NT2/D1 (cell line): ENCODE measurements at regions not wholly inside any gene's neighbourhood (a gene's known extent, or its start where the extent isn't known, plus 50 kb on each side); places are given as distances from the start of the nearest gene placed in this dataset.

Experiments used
- DNase-seq: peaks from one replicate; pipeline ENCODE4 v3.0.0-alpha.2; 2011; ENCODE audit warnings: low read depth, low spot score
- H3K27me3 ChIP-seq: 2 replicates; pipeline ENCODE4 v1.6.0; 2011; ENCODE audit warnings: mild to moderate bottlenecking; ENCODE audit not compliant: insufficient read length, insufficient read depth
- H3K36me3 ChIP-seq: 2 replicates; pipeline ENCODE4 v1.6.1; 2011; ENCODE audit warnings: mild to moderate bottlenecking, low read length, mixed read lengths; ENCODE audit not compliant: insufficient read depth, insufficient read length
- H3K4me1 ChIP-seq: 2 replicates; pipeline ENCODE4 v1.5.1; 2011; ENCODE audit not compliant: insufficient read depth, insufficient read length
- H3K4me3 ChIP-seq: 2 replicates; pipeline ENCODE4 v1.5.1; 2011; ENCODE audit warnings: low read depth; ENCODE audit not compliant: insufficient read length
- H3K9ac ChIP-seq: 2 replicates; pipeline ENCODE4 v1.6.0; 2011; ENCODE audit warnings: low read depth; ENCODE audit not compliant: insufficient read length
- H3K9me3 ChIP-seq: 2 replicates; pipeline ENCODE4 v1.5.1; 2011; ENCODE audit warnings: mild to moderate bottlenecking, low read length; ENCODE audit not compliant: insufficient read depth
- SUZ12 ChIP-seq: IDR thresholded peaks from 2 replicates; pipeline ENCODE4 v1.6.1; 2011; ENCODE audit not compliant: insufficient read length, insufficient read depth; ENCODE audit errors: extremely low read depth
- YY1 ChIP-seq: IDR thresholded peaks from 2 replicates; pipeline ENCODE4 v1.6.1; 2011; ENCODE audit not compliant: insufficient read length, insufficient read depth
- ZNF274 ChIP-seq: IDR thresholded peaks from 2 replicates; pipeline ENCODE4 v1.6.1; 2011; ENCODE audit warnings: mild to moderate bottlenecking, low read depth, low read length

GRCh38 chr16:82567175-82567574 is 59.6 kb upstream of the CDH13 start:
- Histone ChIP-seq H3K27me3 (no peaks in the 10 kb centered on the region), H3K4me1 (no peaks in the 10 kb centered on the region), H3K36me3 (no peaks in the 10 kb centered on the region), H3K9me3 (0 out of 2 replicates have a peak, but pooled peaks cover 7% of the 10 kb centered on the region), H3K4me3 (no peak overlapping the region), H3K9ac (no peak overlapping the region)
- no peak for DNase-seq
- TF ChIP-seq ZNF274 (no peak), YY1 (no peak), SUZ12 (no peak)

GRCh38 chr16:82563401-82563800 is 63.4 kb upstream of the CDH13 start:
- Histone ChIP-seq H3K4me3 (no peak overlapping the region), H3K4me1 (peaks cover 3% of the 10 kb centered on the region), H3K27me3 (peaks cover 7% of the 10 kb centered on the region), H3K9me3 (peaks cover 9% of the 10 kb centered on the region; the same call in 1 of the 2 replicates), H3K9ac (no peak overlapping the region), H3K36me3 (no peaks in the 10 kb centered on the region)
- DNase-seq, result no peak
- TF ChIP-seq ZNF274, result no peak
- no peak for TF ChIP-seq YY1
- no peak for TF ChIP-seq SUZ12

GRCh38 chr16:82562183-82562683 is 64.5 kb upstream of the CDH13 start:
- Histone ChIP-seq H3K27me3 (peaks cover 9% of the 10 kb centered on the region), H3K9ac (no peak overlapping the region), H3K9me3 (peaks cover 10% of the 10 kb centered on the region; the same call in 1 of the 2 replicates), H3K4me3 (no peak overlapping the region), H3K4me1 (peaks cover 3% of the 10 kb centered on the region), H3K36me3 (no peaks in the 10 kb centered on the region)
- TF ChIP-seq ZNF274 (no peak), YY1 (no peak), SUZ12 (no peak)
- DNase-seq, result no peak

- TF ChIP-seq ZNF274 (no peak), YY1 (no peak), SUZ12 (no peak)
- Histone ChIP-seq H3K4me3 (no peak overlapping the region), H3K27me3 (peaks cover 9% of the 10 kb centered on the region), H3K9ac (no peak overlapping the region), H3K4me1 (peaks cover 3% of the 10 kb centered on the region), H3K9me3 (peaks cover 18% of the 10 kb centered on the region; the same call in 1 of the 2 replicates), H3K36me3 (no peaks in the 10 kb centered on the region)
- no peak for DNase-seq
These were observed 65.9 kb upstream of the CDH13 start for GRCh38 chr16:82560805-82561325.

- TF ChIP-seq SUZ12 (no peak), ZNF274 (no peak), YY1 (no peak)
- Histone ChIP-seq H3K4me3 (no peak overlapping the region), H3K9ac (no peak overlapping the region)
These were observed 82.2 kb upstream of the CDH13 start for GRCh38 chr16:82544378-82545160.

GRCh38 chr16:82542714-82543113 is 84.1 kb upstream of the CDH13 start:
- H3K4me1 ChIP-seq, result no peaks in the 10 kb centered on the region
- no peaks in the 10 kb centered on the region for H3K36me3 ChIP-seq
- no peaks in the 10 kb centered on the region for H3K27me3 ChIP-seq
- TF ChIP-seq SUZ12 (no peak), YY1 (no peak)
- no peak overlapping the region for H3K4me3 ChIP-seq
- H3K9me3 ChIP-seq, result peaks cover 10% of the 10 kb centered on the region
- no peak overlapping the region for H3K9ac ChIP-seq
- no peak for DNase-seq

More at GRCh38 chr16:82544378-82545160, 82.2 kb upstream of the CDH13 start:
- Histone ChIP-seq H3K27me3 (no peaks in the 10 kb centered on the region), H3K36me3 (no peaks in the 10 kb centered on the region), H3K4me1 (no peaks in the 10 kb centered on the region), H3K9me3 (no peaks in the 10 kb centered on the region)
- no peak for DNase-seq

GRCh38 chr16:82541103-82541502 is 85.7 kb upstream of the CDH13 start:
- no peak overlapping the region for H3K9ac ChIP-seq
- DNase-seq, result no peak
- H3K27me3 ChIP-seq, result no peaks in the 10 kb centered on the region
- H3K9me3 ChIP-seq, result peaks cover 10% of the 10 kb centered on the region
- H3K36me3 ChIP-seq, result no peaks in the 10 kb centered on the region
- TF ChIP-seq YY1, result no peak
- TF ChIP-seq ZNF274, result no peak
- no peak for TF ChIP-seq SUZ12
- no peaks in the 10 kb centered on the region for H3K4me1 ChIP-seq
- H3K4me3 ChIP-seq, result no peak overlapping the region
